Activated T-helper 1 cell treated with anti-CD3 and anti-CD28 coated beads, Interleukin-2, amount 50 U/mL, for 16 hours (primary cell): ENCODE measurements at regions not wholly inside any gene's neighbourhood (a gene's known extent, or its start where the extent isn't known, plus 50 kb on each side); places are given as distances from the start of the nearest gene placed in this dataset.

Source experiments
- DNase-seq, 2 donors: peaks; one replicate each; pipeline ENCODE4 v3.0.0-alpha.2; 2020; ENCODE audit warnings: low read depth in 1 of 2, low spot score in 1 of 2

- no peak for DNase-seq
Measured at GRCh38 chr11:45556851-45557707, 108.3 kb downstream of the CHST1 start.

DNA sequence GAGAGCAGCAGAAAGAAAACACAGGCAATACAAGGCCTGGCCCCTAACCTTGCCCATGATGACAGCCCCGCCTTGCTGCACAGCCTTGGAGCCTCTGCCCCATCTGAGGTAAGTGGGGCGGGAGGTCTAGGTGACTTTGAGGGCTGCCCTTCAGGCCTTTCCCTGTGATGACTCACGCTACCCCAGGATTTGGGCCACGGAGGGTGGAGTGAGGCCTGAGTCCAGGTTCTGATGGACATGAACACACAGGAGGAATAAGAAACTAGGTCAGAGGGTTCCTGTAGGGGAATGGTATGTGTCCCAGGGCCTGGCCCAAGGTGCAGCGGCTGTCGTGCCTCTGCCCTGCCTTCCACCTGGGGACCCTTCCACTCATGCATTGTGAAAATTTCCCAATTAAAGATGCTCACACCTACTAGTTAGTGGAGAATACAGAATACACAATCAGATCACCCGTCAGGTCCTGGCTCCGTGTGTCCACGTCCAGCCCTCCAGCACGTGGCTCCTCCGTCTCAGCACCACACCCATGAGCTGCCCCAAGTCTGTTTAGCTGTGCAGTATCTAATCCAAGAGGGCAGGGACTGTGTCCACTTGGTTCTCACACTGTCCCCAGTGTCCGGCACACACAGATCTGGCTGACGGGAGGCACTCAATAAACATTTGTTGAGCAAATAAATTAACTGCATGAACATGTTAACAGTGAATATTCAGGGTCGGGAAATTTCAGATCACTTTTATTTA lies 111.0 kb downstream of the CHST1 start:
- DNase-seq, result no peak

- no peak for DNase-seq
Measured at GRCh38 chr11:45553383-45553936, 112.0 kb downstream of the CHST1 start.

DNA sequence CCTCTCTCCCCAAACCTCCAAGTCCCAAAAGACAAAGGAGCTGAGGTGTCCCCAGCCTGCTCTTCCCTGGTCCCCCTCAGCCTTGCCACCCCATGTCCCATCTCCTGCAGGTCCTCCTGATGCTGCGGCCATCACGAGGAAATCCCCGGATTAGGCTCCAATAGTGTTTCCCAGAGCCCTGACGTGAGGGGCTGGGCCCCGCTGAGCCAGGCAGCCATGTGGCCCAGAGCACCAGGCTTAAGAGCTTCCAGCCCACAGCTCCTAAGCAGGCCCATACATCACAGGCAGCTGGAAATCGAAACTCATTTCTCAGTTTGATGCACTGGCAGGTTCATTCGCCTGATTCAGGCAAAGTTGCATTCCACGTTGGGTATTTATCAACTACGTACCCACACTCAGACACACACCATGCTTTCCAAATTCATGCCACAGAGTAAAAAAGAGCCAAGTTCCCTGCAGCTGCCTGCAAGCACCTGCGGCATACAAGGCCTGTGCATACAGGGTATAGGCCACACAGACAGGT lies 114.2 kb downstream of the CHST1 start:
- no peak for DNase-seq

- DNase-seq, result no peak
Measured at GRCh38 chr11:45549257-45549656, 116.2 kb downstream of the CHST1 start.

GRCh38 chr11:45546366-45546765 lies 119.1 kb downstream of the CHST1 start:
- DNase-seq, result no peak

- no peak for DNase-seq
Measured at GRCh38 chr11:45544826-45545225, 120.6 kb downstream of the CHST1 start.

GRCh38 chr11:45543808-45544422 lies 121.5 kb downstream of the CHST1 start:
- no peak for DNase-seq

GRCh38 chr11:45543081-45543480 lies 122.3 kb downstream of the CHST1 start:
- DNase-seq, result no peak

DNA sequence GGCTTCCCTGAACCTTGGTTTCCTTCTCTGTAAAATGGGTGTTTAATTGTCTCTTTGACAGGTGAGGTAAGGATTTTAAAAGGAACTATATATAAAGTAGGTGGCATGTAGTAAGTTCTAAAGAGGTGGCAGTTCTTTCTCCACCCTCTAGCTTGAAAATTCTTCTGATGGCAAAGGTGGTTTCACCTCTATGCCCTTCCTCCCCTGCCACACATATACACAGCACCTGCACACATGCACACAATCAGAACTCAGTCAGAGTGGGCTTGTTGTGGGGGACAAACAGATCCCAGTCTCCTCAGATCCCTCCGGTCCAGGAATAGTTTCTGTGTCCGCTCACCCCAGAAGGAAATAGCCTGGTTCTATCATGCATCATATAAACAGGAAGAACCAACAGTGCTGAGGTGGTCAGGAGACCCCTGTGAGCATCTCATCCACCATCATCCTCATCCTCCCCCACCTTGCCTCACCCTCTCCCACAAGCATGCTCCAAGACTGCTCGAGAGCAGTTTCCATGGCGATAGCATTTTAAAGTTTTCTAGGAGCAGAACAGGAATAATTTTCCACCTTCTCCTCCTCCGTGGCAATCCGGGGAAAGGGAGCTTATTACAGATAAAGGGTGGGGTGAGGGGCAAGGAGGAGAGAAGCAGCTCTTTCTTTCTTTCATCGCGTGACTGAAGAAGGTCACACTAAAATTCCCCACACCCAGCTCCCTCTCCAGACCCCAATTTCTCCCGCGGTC lies 123.6 kb downstream of the CHST1 start:
- no peak for DNase-seq

DNA sequence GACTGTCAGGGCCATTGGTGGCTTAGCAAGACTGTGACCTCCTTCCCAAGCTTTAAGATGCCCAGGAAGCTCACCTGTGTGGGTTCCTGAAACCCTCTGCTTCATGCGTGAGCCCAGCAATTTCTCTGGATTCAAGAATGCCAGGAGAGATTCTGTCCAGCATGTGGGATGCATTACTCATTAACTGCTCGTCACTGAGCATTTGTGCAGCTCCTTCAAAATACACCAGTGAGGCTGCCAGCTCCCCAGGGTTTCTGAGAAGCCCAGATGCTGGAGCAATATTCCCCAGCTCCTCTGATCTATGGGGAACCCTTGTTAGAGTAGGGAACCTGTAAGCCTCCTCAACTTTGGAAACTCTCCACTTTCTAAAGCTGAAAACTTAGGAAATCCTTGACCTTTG lies 126.5 kb downstream of the CHST1 start:
- DNase-seq, result no peak

GRCh38 chr11:45538363-45538762 lies 127.1 kb downstream of the CHST1 start:
- no peak for DNase-seq

DNA sequence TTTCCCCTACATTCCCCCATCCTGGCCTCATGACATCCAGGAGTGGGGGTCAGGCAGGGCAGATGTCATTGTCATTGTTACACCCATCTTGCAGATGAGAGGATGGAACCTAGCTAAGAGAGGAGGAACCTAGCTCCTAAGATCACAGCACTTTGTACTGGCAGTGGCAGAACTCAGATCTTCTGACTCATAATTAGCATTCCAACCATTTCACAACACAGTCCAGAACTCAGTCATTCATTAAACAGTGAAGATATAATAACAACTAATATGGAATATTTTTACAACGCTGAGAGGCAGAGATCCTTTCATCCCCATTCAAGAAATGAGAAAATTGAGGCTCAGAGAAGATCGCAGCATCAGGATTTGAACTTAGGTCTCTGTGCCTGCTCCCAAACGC lies 127.8 kb downstream of the CHST1 start:
- no peak for DNase-seq

GRCh38 chr11:45535033-45535432 lies 130.4 kb downstream of the CHST1 start:
- DNase-seq, result no peak

DNA sequence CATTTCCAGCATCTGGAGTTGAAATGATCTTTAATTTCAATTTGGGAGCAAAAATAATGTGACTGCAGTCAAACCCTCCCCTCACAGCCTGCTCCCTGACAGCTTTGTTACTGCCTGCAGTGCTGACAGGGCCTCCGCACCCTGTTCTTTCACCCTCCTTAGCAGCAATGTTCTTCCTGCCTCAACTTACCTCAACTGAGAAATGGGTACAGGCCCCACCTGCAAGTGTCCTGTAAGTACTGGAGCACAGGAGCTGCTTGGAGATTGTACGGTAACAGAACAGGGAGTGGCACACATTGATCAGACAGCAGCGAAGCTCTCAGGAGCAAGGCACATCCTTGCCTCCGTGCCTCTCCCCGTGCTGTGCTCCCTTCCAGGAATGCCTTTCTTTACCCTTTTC lies 131.3 kb downstream of the CHST1 start:
- no peak for DNase-seq

DNA sequence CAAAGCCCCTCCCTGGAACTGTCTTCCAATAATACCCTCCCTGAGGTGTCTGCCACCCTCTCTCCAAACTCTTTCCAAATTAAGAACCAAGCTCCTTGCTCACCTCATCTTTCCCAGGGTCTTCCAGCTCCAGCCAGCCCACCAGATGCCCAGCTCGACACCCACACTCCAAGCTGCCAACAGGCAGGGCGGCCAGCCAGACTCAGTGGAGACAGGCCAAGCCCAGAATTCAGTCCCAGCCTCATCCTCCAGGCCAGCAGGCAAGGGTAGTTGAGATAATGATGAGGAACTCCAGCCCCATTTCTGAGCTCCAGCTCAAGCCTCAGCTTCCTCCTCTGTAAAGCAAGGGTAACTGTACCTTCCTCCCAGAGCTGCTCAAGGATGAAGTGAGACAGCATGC lies 132.9 kb downstream of the CHST1 start:
- DNase-seq, result no peak

DNA sequence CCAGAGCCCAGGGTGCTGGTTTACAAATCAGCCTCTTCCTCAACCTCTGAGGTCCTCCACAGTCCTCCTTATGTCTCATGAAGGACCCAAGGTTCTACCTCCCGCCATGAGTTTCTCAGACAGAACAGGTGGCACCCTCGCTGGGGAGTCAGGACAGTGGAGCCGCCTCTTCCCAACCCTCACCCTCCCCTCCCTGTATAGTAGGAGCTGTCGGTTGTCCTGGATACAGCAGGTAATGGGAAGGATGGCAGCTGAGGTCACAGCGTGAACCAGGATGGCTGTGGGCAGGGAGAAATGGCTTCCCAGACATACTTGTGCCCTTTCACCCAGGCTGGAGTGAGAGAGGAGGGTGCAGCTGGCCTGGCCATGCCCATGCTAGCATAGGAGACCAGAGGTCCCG lies 134.6 kb downstream of the CHST1 start:
- no peak for DNase-seq

- DNase-seq, result no peak
Measured at GRCh38 chr11:45530111-45530510, 135.3 kb downstream of the CHST1 start.

- DNase-seq, result no peak
Measured at GRCh38 chr11:45528435-45528834, 137.0 kb downstream of the CHST1 start.

DNA sequence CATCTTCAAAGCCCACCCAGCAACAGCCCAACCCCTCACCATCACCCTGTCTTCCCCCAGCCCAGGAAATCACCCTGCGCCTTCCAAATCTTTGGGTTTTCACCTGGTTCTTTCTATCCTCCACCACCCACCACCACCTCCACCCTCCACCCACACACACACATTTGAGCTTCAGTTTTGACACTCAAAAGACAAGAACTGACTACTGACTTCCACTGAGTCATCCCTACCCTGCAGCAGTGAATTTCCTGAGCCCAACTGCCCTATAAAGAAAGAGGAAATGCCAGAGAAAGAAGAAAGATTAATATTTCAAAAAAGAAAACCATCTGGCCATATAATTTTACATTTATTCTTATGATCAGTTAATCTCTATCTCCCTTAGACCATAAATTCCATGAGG lies 137.5 kb downstream of the CHST1 start:
- DNase-seq, result no peak

GRCh38 chr11:45525393-45525792 lies 140.0 kb downstream of the CHST1 start:
- no peak for DNase-seq
